ENCODE measurements at regions not wholly inside any gene's neighbourhood (a gene's known extent, or its start where the extent isn't known, plus 50 kb on each side); places are given as distances from the start of the nearest gene placed in this dataset.

GRCh38 chr11:32018672-32019071, 72.2 kb upstream of the RCN1 start:
- H3K27me3 ChIP-seq (ENCODE audit: insufficient read depth, low read length): peaks cover 9% of the 10 kb centered on the region
- H2AFZ ChIP-seq (ENCODE audit: low read depth, low read length): no peak overlapping the region
- no peak overlapping the region for H3K4me3 ChIP-seq (ENCODE audit: low read length)
- no peaks in the 10 kb centered on the region for H3K9me3 ChIP-seq (ENCODE audit: low read length)
- H3K36me3 ChIP-seq (ENCODE audit: insufficient read depth, low read length): no peaks in the 10 kb centered on the region
- H3K4me1 ChIP-seq (ENCODE audit: insufficient read depth, low read length): no peaks in the 10 kb centered on the region

- no peaks in the 10 kb centered on the region for H3K9me3 ChIP-seq (ENCODE audit: low read length)
- H3K4me3 ChIP-seq (ENCODE audit: low read length): no peak overlapping the region
- peaks cover 13% of the 10 kb centered on the region for H3K27me3 ChIP-seq (ENCODE audit: insufficient read depth, low read length)
- H3K4me1 ChIP-seq (ENCODE audit: insufficient read depth, low read length): no peaks in the 10 kb centered on the region
- no peaks in the 10 kb centered on the region for H3K36me3 ChIP-seq (ENCODE audit: insufficient read depth, low read length)
- no peak overlapping the region for H2AFZ ChIP-seq (ENCODE audit: low read depth, low read length)
These were observed 74.8 kb upstream of the RCN1 start for GRCh38 chr11:32016111-32016510.

GRCh38 chr11:32015427-32015826, 75.4 kb upstream of the RCN1 start:
- Histone ChIP-seq H3K36me3 (ENCODE audit: insufficient read depth, low read length) (no peaks in the 10 kb centered on the region), H3K27me3 (ENCODE audit: insufficient read depth, low read length) (peaks cover 13% of the 10 kb centered on the region), H3K4me1 (ENCODE audit: insufficient read depth, low read length) (no peaks in the 10 kb centered on the region), H3K9me3 (ENCODE audit: low read length) (no peaks in the 10 kb centered on the region), H3K4me3 (ENCODE audit: low read length) (no peak overlapping the region), H2AFZ (ENCODE audit: low read depth, low read length) (no peak overlapping the region)

GRCh38 chr11:32013603-32014002, 77.3 kb upstream of the RCN1 start:
- Histone ChIP-seq H3K4me3 (ENCODE audit: low read length) (no peak overlapping the region), H3K9me3 (ENCODE audit: low read length) (no peaks in the 10 kb centered on the region), H2AFZ (ENCODE audit: low read depth, low read length) (no peak overlapping the region), H3K36me3 (ENCODE audit: insufficient read depth, low read length) (no peaks in the 10 kb centered on the region), H3K4me1 (ENCODE audit: insufficient read depth, low read length) (no peaks in the 10 kb centered on the region), H3K27me3 (ENCODE audit: insufficient read depth, low read length) (peaks cover 15% of the 10 kb centered on the region)

- H3K4me1 ChIP-seq (ENCODE audit: insufficient read depth, low read length): peaks cover 4% of the 10 kb centered on the region
- H3K4me3 ChIP-seq (ENCODE audit: low read length): no peak overlapping the region
- no peaks in the 10 kb centered on the region for H3K9me3 ChIP-seq (ENCODE audit: low read length)
- peaks cover 13% of the 10 kb centered on the region for H3K27me3 ChIP-seq (ENCODE audit: insufficient read depth, low read length)
- H3K36me3 ChIP-seq (ENCODE audit: insufficient read depth, low read length): no peaks in the 10 kb centered on the region
- no peak overlapping the region for H2AFZ ChIP-seq (ENCODE audit: low read depth, low read length)
These were observed 78.8 kb upstream of the RCN1 start for GRCh38 chr11:32012049-32012448.

GRCh38 chr11:32008880-32009551, 81.9 kb upstream of the RCN1 start:
- Histone ChIP-seq H3K4me1 (ENCODE audit: insufficient read depth, low read length) (peaks cover 4% of the 10 kb centered on the region), H3K36me3 (ENCODE audit: insufficient read depth, low read length) (no peaks in the 10 kb centered on the region), H2AFZ (ENCODE audit: low read depth, low read length) (no peak overlapping the region), H3K9me3 (ENCODE audit: low read length) (no peaks in the 10 kb centered on the region), H3K4me3 (ENCODE audit: low read length) (no peak overlapping the region), H3K27me3 (ENCODE audit: insufficient read depth, low read length) (peaks cover 9% of the 10 kb centered on the region)

GRCh38 chr11:32006799-32007388, 84.0 kb upstream of the RCN1 start:
- Histone ChIP-seq H3K9me3 (ENCODE audit: low read length) (no peaks in the 10 kb centered on the region), H3K36me3 (ENCODE audit: insufficient read depth, low read length) (no peaks in the 10 kb centered on the region), H3K4me3 (ENCODE audit: low read length) (no peak overlapping the region), H3K27me3 (ENCODE audit: insufficient read depth, low read length) (peaks cover 2% of the 10 kb centered on the region), H3K4me1 (ENCODE audit: insufficient read depth, low read length) (peaks cover 4% of the 10 kb centered on the region), H2AFZ (ENCODE audit: low read depth, low read length) (no peak overlapping the region)

- no peak overlapping the region for H2AFZ ChIP-seq (ENCODE audit: low read depth, low read length)
- no peaks in the 10 kb centered on the region for H3K36me3 ChIP-seq (ENCODE audit: insufficient read depth, low read length)
- peaks cover 4% of the 10 kb centered on the region for H3K4me1 ChIP-seq (ENCODE audit: insufficient read depth, low read length)
- H3K4me3 ChIP-seq (ENCODE audit: low read length): no peak overlapping the region
- no peaks in the 10 kb centered on the region for H3K9me3 ChIP-seq (ENCODE audit: low read length)
- peaks cover 6% of the 10 kb centered on the region for H3K27me3 ChIP-seq (ENCODE audit: insufficient read depth, low read length)
These were observed 85.0 kb upstream of the RCN1 start for GRCh38 chr11:32005786-32006416.

GRCh38 chr11:32003335-32003734, 87.5 kb upstream of the RCN1 start:
- peaks cover 4% of the 10 kb centered on the region for H3K27me3 ChIP-seq (ENCODE audit: insufficient read depth, low read length)
- peaks cover 4% of the 10 kb centered on the region for H3K4me1 ChIP-seq (ENCODE audit: insufficient read depth, low read length)
- no peak overlapping the region for H3K4me3 ChIP-seq (ENCODE audit: low read length)
- no peak overlapping the region for H2AFZ ChIP-seq (ENCODE audit: low read depth, low read length)
- H3K36me3 ChIP-seq (ENCODE audit: insufficient read depth, low read length): no peaks in the 10 kb centered on the region
- H3K9me3 ChIP-seq (ENCODE audit: low read length): no peaks in the 10 kb centered on the region

- peaks cover 1% of the 10 kb centered on the region for H3K4me1 ChIP-seq (ENCODE audit: insufficient read depth, low read length)
- no peak overlapping the region for H3K4me3 ChIP-seq (ENCODE audit: low read length)
- no peak overlapping the region for H2AFZ ChIP-seq (ENCODE audit: low read depth, low read length)
- peaks cover 4% of the 10 kb centered on the region for H3K27me3 ChIP-seq (ENCODE audit: insufficient read depth, low read length)
- H3K9me3 ChIP-seq (ENCODE audit: low read length): no peaks in the 10 kb centered on the region
- no peaks in the 10 kb centered on the region for H3K36me3 ChIP-seq (ENCODE audit: insufficient read depth, low read length)
These were observed 88.6 kb upstream of the RCN1 start for GRCh38 chr11:32002311-32002710.

- Histone ChIP-seq H3K9me3 (ENCODE audit: low read length) (no peaks in the 10 kb centered on the region), H3K36me3 (ENCODE audit: insufficient read depth, low read length) (no peaks in the 10 kb centered on the region), H3K4me3 (ENCODE audit: low read length) (no peak overlapping the region), H3K4me1 (ENCODE audit: insufficient read depth, low read length) (no peaks in the 10 kb centered on the region), H2AFZ (ENCODE audit: low read depth, low read length) (no peak overlapping the region), H3K27me3 (ENCODE audit: insufficient read depth, low read length) (peaks cover 12% of the 10 kb centered on the region)
These were observed 92.9 kb upstream of the RCN1 start for GRCh38 chr11:31997955-31998354.

GRCh38 chr11:31996159-31996881, 94.6 kb upstream of the RCN1 start:
- no peaks in the 10 kb centered on the region for H3K36me3 ChIP-seq (ENCODE audit: insufficient read depth, low read length)
- peaks cover 14% of the 10 kb centered on the region for H3K27me3 ChIP-seq (ENCODE audit: insufficient read depth, low read length)
- H3K9me3 ChIP-seq (ENCODE audit: low read length): no peaks in the 10 kb centered on the region
- H3K4me3 ChIP-seq (ENCODE audit: low read length): no peak overlapping the region
- no peaks in the 10 kb centered on the region for H3K4me1 ChIP-seq (ENCODE audit: insufficient read depth, low read length)
- no peak overlapping the region for H2AFZ ChIP-seq (ENCODE audit: low read depth, low read length)

- H3K4me3 ChIP-seq (ENCODE audit: low read length): no peak overlapping the region
- H3K4me1 ChIP-seq (ENCODE audit: insufficient read depth, low read length): no peaks in the 10 kb centered on the region
- no peaks in the 10 kb centered on the region for H3K9me3 ChIP-seq (ENCODE audit: low read length)
- no peaks in the 10 kb centered on the region for H3K36me3 ChIP-seq (ENCODE audit: insufficient read depth, low read length)
- H2AFZ ChIP-seq (ENCODE audit: low read depth, low read length): no peak overlapping the region
- H3K27me3 ChIP-seq (ENCODE audit: insufficient read depth, low read length): peaks cover 16% of the 10 kb centered on the region
These were observed 95.3 kb upstream of the RCN1 start for GRCh38 chr11:31995525-31996094.

Data from neuron (in vitro differentiated cells).